Adrenal gland (tissue), 5 donors: ENCODE measurements at regions not wholly inside any gene's neighbourhood (a gene's known extent, or its start where the extent isn't known, plus 50 kb on each side); places are given as distances from the start of the nearest gene placed in this dataset.

Experiments used
- POLR2A ChIP-seq, 2 donors: fragments of 450-650 bp; IDR thresholded peaks; one replicate each; pipeline ENCODE4 v1.6.1; 2017; ENCODE audit warnings: antibody characterized with exemption in 2 of 2, mild to moderate bottlenecking in 2 of 2, moderate library complexity in 1 of 2
- TF ChIP-seq, protein P1 (sequence below), 6 experiments: fragments of 450-650 bp in 4 of 6; fragments of 200-600 bp in 2 of 6; sonication (generic) in 1 of 6; IDR thresholded peaks; 1 replicate in 5 of 6; 2 replicates in 1 of 6; pipeline versions ENCODE4 v1.5.1 to v1.8.0; 2016 to 2021; ENCODE audit warnings: antibody characterized with exemption in 6 of 6, mild to moderate bottlenecking in 2 of 6, moderate library complexity in 1 of 6
- donor health status: DM: no; HTN: no; CAD: no.

DNA sequence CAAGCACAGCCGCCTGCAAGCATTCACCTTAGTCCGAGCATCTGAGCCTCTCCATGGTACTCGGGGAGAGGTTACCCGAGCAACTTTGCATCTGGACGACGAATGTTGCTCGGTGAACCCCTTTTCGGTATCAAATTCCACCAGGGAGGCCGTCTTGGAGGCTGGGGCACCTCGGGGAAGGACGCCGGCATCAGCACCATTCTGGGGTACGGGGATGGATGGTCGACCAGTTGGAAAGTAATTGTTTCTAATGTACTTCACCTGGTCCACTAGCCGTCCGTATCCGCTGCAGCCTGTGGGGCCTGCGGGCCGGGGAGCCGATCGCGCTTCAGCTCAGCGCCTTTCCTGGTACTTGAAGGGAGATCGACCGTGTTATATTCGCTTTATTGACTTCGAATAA lies 161.7 kb upstream of the RTL1 start:
- TF ChIP-seq, protein P1, sequence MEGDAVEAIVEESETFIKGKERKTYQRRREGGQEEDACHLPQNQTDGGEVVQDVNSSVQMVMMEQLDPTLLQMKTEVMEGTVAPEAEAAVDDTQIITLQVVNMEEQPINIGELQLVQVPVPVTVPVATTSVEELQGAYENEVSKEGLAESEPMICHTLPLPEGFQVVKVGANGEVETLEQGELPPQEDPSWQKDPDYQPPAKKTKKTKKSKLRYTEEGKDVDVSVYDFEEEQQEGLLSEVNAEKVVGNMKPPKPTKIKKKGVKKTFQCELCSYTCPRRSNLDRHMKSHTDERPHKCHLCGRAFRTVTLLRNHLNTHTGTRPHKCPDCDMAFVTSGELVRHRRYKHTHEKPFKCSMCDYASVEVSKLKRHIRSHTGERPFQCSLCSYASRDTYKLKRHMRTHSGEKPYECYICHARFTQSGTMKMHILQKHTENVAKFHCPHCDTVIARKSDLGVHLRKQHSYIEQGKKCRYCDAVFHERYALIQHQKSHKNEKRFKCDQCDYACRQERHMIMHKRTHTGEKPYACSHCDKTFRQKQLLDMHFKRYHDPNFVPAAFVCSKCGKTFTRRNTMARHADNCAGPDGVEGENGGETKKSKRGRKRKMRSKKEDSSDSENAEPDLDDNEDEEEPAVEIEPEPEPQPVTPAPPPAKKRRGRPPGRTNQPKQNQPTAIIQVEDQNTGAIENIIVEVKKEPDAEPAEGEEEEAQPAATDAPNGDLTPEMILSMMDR (IDR thresholded peaks at IDR 0.05) = no peak
- no peak for TF ChIP-seq POLR2A (IDR thresholded peaks at IDR 0.05)
